Right lobe of liver (tissue), 6 donors: ENCODE measurements at regions not wholly inside any gene's neighbourhood (a gene's known extent, or its start where the extent isn't known, plus 50 kb on each side); places are given as distances from the start of the nearest gene placed in this dataset.

ENCODE experiments used
- ATAC-seq, 4 donors: fragments of 200-7000 bp; cut with Tn5 transposase; one replicate each; pipeline ENCODE4 v1.9.1; 2020; ENCODE audit warnings: mild to moderate bottlenecking in 4 of 4, moderate library complexity in 4 of 4
- DNase-seq, 3 donors: peaks; one replicate each; pipeline ENCODE4 v3.0.0-alpha.2; 2020
- H3K27ac ChIP-seq, 3 donors: fragments of 200-600 bp; one replicate each; pipeline ENCODE4 v1.8.0; 2022
- H3K27me3 ChIP-seq, 2 donors: fragments of 200-600 bp; one replicate each; pipeline ENCODE4 v1.8.0; 2022
- H3K36me3 ChIP-seq, 4 donors: fragments of 200-600 bp; sonication (generic) in 1 of 4; one replicate each; pipeline versions ENCODE4 v1.5.1 to v1.8.0; 2017 to 2022; ENCODE audit warnings: control low read depth in 1 of 4
- H3K4me1 ChIP-seq, 4 donors: fragments of 200-600 bp; sonication (generic) in 1 of 4; one replicate each; pipeline versions ENCODE4 v1.5.1 to v1.8.0; 2017 to 2022; ENCODE audit warnings: control low read depth in 1 of 4
- H3K4me3 ChIP-seq, 3 donors: fragments of 200-600 bp; one replicate each; pipeline ENCODE4 v1.8.0; 2022
- H3K9me3 ChIP-seq, 4 donors: fragments of 200-600 bp; sonication (generic) in 1 of 4; one replicate each; pipeline versions ENCODE4 v1.5.1 to v1.8.0; 2017 to 2022; ENCODE audit warnings: control low read depth in 1 of 4
- POLR2A ChIP-seq: fragments of 450-650 bp; IDR thresholded peaks from one replicate; pipeline ENCODE4 v1.6.1; 2017; ENCODE audit warnings: antibody characterized with exemption, mild to moderate bottlenecking
- WGBS: methylation state at CpG from one replicate; pipeline ENCODE4 v1.1.6; 2018; ENCODE audit warnings: low coverage, low lambda C conversion rate; ENCODE audit not compliant: insufficient coverage; ENCODE audit errors: missing lambda C conversion rate; 5-methylcytosine and 5-hydroxymethylcytosine counted together
- intact Hi-C, 2 donors: fragments of 100-400 bp; cut with DNase I; formaldehyde crosslinking; loops; one replicate each; pipeline versions ENCODE4 v1.11.2 to v1.14.1; 2022
- TF ChIP-seq, protein P1 (sequence below), 4 donors: fragments of 200-600 bp in 3 of 4; fragments of 450-650 bp in 1 of 4; IDR thresholded peaks; one replicate each; pipeline versions ENCODE4 v1.5.1 to v1.8.0; 2016 to 2022; ENCODE audit warnings: antibody characterized with exemption in 4 of 4, mild to moderate bottlenecking in 2 of 4
- donor health status: DM: no; HTN: yes; CAD: no.
- donor health status: DM: no; HTN: no; CAD: no.
- donor health status: DM: no; HTN: no; CAD: no.
- donor health status: DM: no; HTN: yes; CAD: no.
- donor health status: DM: no; HTN: yes; CAD: no.

DNA sequence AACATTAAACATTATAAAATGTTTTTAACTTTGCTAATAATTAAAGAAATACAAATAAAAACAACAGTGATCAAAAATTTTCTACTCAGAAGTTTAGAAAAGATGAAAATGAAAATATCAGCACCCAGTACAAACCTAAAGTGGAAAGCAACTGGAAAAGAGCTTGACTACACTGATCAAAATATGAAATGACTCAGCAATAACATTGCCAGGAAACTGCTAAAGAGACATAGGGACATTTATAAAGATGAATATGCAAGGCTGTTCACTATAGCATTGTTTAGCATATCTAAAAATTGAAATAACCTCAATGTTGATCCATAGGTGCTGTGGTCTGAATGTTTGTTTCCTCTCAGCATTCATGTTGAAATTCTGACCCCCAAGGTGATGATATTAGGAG is 88.5 kb upstream of the NOCT start:
- Histone ChIP-seq H3K27me3 (no peaks in the 10 kb centered on the region), H3K4me1 (no peaks in the 10 kb centered on the region), H3K36me3 (no peaks in the 10 kb centered on the region), H3K4me3 (no peak overlapping the region), H3K27ac (no peak overlapping the region), H3K9me3 (no peaks in the 10 kb centered on the region)
- no peak for TF ChIP-seq POLR2A
- TF ChIP-seq, protein P1, sequence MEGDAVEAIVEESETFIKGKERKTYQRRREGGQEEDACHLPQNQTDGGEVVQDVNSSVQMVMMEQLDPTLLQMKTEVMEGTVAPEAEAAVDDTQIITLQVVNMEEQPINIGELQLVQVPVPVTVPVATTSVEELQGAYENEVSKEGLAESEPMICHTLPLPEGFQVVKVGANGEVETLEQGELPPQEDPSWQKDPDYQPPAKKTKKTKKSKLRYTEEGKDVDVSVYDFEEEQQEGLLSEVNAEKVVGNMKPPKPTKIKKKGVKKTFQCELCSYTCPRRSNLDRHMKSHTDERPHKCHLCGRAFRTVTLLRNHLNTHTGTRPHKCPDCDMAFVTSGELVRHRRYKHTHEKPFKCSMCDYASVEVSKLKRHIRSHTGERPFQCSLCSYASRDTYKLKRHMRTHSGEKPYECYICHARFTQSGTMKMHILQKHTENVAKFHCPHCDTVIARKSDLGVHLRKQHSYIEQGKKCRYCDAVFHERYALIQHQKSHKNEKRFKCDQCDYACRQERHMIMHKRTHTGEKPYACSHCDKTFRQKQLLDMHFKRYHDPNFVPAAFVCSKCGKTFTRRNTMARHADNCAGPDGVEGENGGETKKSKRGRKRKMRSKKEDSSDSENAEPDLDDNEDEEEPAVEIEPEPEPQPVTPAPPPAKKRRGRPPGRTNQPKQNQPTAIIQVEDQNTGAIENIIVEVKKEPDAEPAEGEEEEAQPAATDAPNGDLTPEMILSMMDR (IDR thresholded peaks at IDR 0.05): no peak
- intact Hi-C loops: loop anchor here in 1 of 2 donors (10.0 kb wide), 1 partner anchor 242 kb away; no protein-coding TSS in a partner anchor
- no peak for DNase-seq
- no peak for ATAC-seq

DNA sequence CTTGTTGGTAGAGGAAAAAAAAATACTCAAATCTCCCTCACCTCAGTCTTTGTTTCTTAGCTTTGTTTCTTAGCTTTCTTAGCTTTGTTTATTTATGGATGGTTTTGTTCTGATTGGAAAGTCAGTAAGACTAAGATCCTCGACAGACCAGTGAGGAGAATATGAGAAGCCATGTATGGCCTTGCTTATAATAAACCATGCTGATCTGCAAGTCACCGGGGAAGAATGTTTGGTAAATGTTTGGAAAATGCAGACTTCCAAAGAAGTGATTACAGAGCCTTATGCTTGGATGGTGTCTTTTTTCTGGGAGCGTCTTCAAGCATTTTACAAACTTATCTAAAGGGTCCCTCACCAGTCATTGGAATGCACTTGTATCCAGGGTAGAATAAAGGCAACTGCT is 90.1 kb upstream of the NOCT start:
- 79% methylated on average over 3 of the region's 3 CpGs for WGBS
- TF ChIP-seq POLR2A: no peak
- Histone ChIP-seq H3K4me1 (no peaks in the 10 kb centered on the region), H3K36me3 (no peaks in the 10 kb centered on the region), H3K4me3 (no peak overlapping the region), H3K9me3 (no peaks in the 10 kb centered on the region), H3K27ac (no peak overlapping the region), H3K27me3 (no peaks in the 10 kb centered on the region)
- DNase-seq: no peak
- no peak for ATAC-seq
- intact Hi-C loops: loop anchor here in 1 of 2 donors (10.0 kb wide), 1 partner anchor 241 kb away; no protein-coding TSS in a partner anchor

DNA sequence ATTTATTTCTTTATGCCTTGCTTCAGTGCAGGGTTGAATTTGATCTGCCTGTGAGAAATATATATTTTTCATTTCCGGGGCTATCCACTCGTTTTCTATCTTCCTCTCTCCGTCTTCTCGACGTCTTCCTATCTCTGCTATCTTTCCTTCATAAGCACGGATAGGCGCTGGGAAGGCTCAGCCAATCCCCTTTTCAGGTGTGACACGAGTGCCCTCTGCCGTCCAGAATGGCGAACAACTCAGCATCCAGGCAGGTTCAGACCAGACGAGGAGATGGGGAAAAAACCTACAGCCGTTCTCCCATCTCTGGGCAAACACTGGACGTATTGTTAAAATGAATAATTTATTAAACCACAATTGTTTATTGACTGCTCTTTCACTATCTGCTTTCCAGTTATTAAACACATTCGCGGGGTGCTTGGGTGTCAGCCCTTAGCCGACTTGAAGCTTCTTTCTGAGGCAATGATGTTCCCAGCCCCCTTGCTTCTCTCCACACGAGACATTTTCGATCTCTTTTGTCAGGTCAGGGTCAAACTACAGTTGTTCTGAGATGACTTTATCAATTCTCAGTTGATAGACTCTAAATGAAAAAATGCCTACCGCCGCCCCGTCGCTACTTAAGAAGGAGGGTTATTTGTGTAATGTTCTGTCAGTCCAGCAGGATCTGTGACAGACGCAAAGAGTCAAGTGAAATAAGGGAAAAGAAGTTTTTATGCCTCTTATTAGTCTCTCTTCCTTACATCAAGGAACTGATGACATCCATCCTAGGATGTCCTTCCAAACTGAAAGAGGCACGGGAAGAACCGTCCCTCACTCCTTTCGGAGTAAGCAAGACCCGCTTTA is 96.3 kb upstream of the NOCT start:
- H3K36me3 ChIP-seq: no peaks in the 10 kb centered on the region
- H3K27me3 ChIP-seq: no peaks in the 10 kb centered on the region
- H3K27ac ChIP-seq: no peak overlapping the region
- no peaks in the 10 kb centered on the region for H3K4me1 ChIP-seq
- H3K9me3 ChIP-seq: no peaks in the 10 kb centered on the region
- intact Hi-C loops: no loop called here
- no peak overlapping the region for H3K4me3 ChIP-seq
- DNase-seq (peak; percentile 60 to 79 (median 66)), ATAC-seq (peak; percentile 92 to 100 (median 99))
- WGBS: 28% methylated on average over 27 of the region's 27 CpGs
- TF ChIP-seq, protein P1 (IDR thresholded peaks at IDR 0.05): peak; percentile 55 to 78 (median 66)
- no peak for TF ChIP-seq POLR2A

DNA sequence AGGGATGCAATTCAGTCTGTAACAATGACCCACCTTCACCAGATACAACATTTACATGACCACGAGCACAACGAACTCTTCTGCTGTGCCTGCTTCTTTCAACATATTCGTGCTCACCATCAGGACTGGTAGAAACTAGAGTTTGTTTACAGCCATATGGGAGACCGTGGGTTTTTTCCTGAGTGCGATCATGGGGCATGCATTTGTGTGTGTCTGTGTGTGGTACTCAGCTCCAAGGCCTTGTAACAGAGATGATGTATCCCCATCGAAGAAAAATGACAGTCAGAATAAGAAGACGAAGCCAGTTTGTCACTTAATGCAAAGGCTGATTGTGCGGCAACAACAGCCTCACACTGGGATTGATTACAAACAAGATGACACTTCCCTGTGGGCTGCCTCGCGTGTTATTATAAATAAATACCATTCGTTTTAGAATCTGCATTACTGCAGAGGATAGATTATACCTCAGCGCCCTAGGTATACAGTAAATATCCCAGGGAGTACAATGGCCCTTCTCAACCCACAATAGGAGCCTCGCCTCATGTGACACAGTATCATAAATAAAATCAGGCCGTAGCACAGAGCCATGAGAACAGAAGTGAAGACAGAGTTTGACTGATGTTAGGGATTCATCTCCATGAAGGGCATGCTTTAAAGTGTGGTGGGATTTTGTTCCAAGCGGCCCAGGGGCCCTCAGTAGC is 97.3 kb upstream of the NOCT start:
- Histone ChIP-seq H3K4me1 (no peaks in the 10 kb centered on the region), H3K27me3 (no peaks in the 10 kb centered on the region), H3K4me3 (no peak overlapping the region), H3K9me3 (no peaks in the 10 kb centered on the region), H3K27ac (no peak overlapping the region), H3K36me3 (no peaks in the 10 kb centered on the region)
- no peak for DNase-seq
- intact Hi-C loops: no loop called here
- ATAC-seq: no peak
- WGBS: 63% methylated on average over 13 of the region's 15 CpGs
- no peak for TF ChIP-seq POLR2A
- TF ChIP-seq, protein P1 (IDR thresholded peaks at IDR 0.05): no peak

DNA sequence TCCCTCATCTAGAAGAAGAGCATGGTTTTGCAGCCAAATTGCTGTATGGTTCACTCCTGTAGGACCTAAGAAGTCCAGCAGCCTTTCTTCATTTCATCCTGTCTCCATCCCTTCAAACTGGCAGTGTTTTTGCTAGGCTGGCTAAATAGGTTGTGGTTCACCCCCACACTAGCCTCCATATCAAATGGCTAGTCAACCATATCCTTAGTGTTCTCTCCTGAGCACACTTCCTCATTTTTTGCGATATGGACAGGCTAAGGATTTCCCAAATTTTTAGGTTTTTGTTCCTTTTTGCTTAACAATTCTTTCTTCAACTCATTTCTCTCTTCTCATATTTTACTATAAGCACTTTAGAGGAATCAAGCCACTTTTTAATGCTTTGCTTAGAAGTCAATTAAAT is 98.8 kb upstream of the NOCT start:
- no peak overlapping the region for H3K27ac ChIP-seq
- no peaks in the 10 kb centered on the region for H3K4me1 ChIP-seq
- 77% methylated on average over 1 of the region's 1 CpG for WGBS
- no peaks in the 10 kb centered on the region for H3K36me3 ChIP-seq
- TF ChIP-seq POLR2A: no peak
- TF ChIP-seq, protein P1 (IDR thresholded peaks at IDR 0.05): no peak
- intact Hi-C loops: no loop called here
- ATAC-seq: no peak
- no peaks in the 10 kb centered on the region for H3K27me3 ChIP-seq
- DNase-seq: no peak
- no peaks in the 10 kb centered on the region for H3K9me3 ChIP-seq
- no peak overlapping the region for H3K4me3 ChIP-seq
